ENCODE measurements at regions not wholly inside any gene's neighbourhood (a gene's known extent, or its start where the extent isn't known, plus 50 kb on each side); places are given as distances from the start of the nearest gene placed in this dataset.

DNA sequence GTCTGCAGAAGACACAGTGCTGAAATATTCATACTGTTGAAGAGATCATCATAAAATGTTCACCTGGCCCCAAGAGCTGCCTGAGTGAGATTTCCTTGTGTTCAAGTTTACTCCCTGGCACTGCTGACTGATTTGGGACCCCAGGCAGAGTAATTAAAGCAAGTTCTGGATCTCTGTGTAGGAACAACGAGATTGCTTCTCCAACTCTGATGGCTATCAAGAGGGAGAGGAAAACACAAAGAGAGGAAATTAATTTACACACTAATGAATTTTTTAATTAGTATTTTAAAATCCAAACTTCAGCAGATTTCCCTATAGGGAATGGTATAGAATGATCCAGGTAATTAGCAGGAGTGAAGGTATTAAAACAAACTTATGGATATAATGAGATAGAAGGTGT lies 711.8 kb downstream of the DCDC2C start:
- H3K9me3 ChIP-seq (ENCODE audit: control insufficient read depth, low read length) = no peaks in the 10 kb centered on the region
- no peak overlapping the region for H3K27ac ChIP-seq (ENCODE audit: low read depth, low read length, severe bottlenecking)
- H3K4me3 ChIP-seq (ENCODE audit: extremely low read depth, insufficient read depth, low read length, poor library complexity, severe bottlenecking) = no peak overlapping the region
- no CpG with 5 or more reads among the region's 1 CpG for WGBS, 2 experiments (ENCODE audit: insufficient coverage in 2 of 2)
- no peaks in the 10 kb centered on the region for H3K36me3 ChIP-seq (ENCODE audit: control insufficient read depth, insufficient read depth, low read length)
- H3K4me1 ChIP-seq (ENCODE audit: control insufficient read depth, insufficient read depth, low read length, poor library complexity, severe bottlenecking) = no peaks in the 10 kb centered on the region

DNA sequence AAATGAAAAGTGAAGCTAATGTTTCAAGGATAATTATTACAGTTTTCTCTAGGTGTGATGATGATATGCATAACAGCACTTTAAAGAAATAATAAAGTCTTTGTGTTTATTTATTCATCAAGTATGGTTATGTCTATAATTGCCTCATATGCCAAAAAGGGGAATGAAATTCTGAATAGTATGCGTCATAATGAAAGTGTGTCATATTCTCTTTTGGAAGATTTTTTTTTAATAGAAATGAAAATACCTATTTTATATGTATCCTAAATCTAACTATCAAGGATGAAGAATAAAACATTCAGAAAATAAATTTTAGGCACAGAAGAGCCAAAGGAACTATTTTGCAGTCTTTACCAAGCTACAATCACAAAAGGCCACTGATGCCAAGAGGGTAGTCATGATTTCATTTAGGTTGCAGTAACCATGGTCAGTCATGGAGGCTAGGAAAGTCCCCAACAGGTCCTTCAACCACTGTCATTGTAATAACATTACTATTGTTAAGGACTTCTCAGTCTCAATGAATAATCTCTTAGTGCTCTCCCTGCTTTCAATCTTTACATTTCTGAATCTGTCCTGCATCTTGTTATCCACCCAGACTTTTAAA lies 712.5 kb downstream of the DCDC2C start:
- Histone ChIP-seq H3K27ac (ENCODE audit: low read depth, low read length, severe bottlenecking) (no peak overlapping the region), H3K4me1 (ENCODE audit: control insufficient read depth, insufficient read depth, low read length, poor library complexity, severe bottlenecking) (no peaks in the 10 kb centered on the region), H3K9me3 (ENCODE audit: control insufficient read depth, low read length) (no peaks in the 10 kb centered on the region), H3K36me3 (ENCODE audit: control insufficient read depth, insufficient read depth, low read length) (no peaks in the 10 kb centered on the region), H3K4me3 (ENCODE audit: extremely low read depth, insufficient read depth, low read length, poor library complexity, severe bottlenecking) (no peak overlapping the region)
- WGBS, 2 experiments (ENCODE audit: insufficient coverage in 2 of 2) = no CpG with 5 or more reads among the region's 1 CpG

DNA sequence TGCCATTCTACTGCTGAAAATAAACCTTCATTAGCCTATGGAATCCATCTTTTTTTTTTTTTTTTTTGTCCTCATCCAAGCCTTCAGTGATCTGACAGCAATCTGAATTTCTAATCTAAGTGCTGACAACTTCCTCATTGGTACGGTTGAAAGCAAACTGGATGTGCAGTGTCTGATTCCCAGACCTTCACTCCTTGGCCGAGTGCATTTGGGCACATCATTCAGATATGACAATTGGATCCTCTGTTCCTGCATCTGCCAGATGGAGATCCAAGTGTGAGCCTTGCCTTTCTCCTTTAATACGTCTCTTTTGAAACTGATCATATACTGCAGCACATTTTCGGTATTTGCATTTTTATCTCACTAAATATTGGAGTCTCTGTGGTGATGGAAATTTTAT lies 713.1 kb downstream of the DCDC2C start:
- Histone ChIP-seq H3K4me1 (ENCODE audit: control insufficient read depth, insufficient read depth, low read length, poor library complexity, severe bottlenecking) (no peaks in the 10 kb centered on the region), H3K4me3 (ENCODE audit: extremely low read depth, insufficient read depth, low read length, poor library complexity, severe bottlenecking) (no peak overlapping the region), H3K9me3 (ENCODE audit: control insufficient read depth, low read length) (no peaks in the 10 kb centered on the region), H3K27ac (ENCODE audit: low read depth, low read length, severe bottlenecking) (no peak overlapping the region), H3K36me3 (ENCODE audit: control insufficient read depth, insufficient read depth, low read length) (no peaks in the 10 kb centered on the region)
- 94% methylated on average over 3 of the region's 4 CpGs for WGBS, 2 experiments (ENCODE audit: insufficient coverage in 2 of 2)

DNA sequence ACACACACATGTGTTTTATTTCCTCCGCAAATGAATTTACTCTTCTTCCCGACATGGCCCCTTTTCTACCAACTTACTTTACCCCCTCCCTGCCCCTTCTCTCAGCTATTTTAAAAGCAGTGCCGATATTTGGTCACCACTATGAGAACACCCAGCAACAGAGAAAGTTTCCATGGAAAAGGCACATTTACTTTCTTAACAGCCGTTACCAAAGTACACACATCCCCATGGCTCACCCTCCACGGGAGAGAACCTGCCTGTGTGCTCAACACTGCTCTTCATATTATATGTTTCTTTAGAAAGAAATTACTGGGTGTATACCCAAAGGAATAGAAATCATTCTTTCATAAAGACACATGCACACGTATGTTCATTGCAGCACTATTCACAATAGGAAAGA lies 714.4 kb downstream of the DCDC2C start:
- Histone ChIP-seq H3K27ac (ENCODE audit: low read depth, low read length, severe bottlenecking) (no peak overlapping the region), H3K4me3 (ENCODE audit: extremely low read depth, insufficient read depth, low read length, poor library complexity, severe bottlenecking) (no peak overlapping the region), H3K36me3 (ENCODE audit: control insufficient read depth, insufficient read depth, low read length) (no peaks in the 10 kb centered on the region), H3K4me1 (ENCODE audit: control insufficient read depth, insufficient read depth, low read length, poor library complexity, severe bottlenecking) (no peaks in the 10 kb centered on the region), H3K9me3 (ENCODE audit: control insufficient read depth, low read length) (no peaks in the 10 kb centered on the region)
- WGBS, 2 experiments (ENCODE audit: insufficient coverage in 2 of 2) = 100% methylated on average over 2 to 5 of the region's 6 CpGs

GRCh38 chr2:4420032-4420431 lies 716.7 kb downstream of the DCDC2C start:
- Histone ChIP-seq H3K4me1 (ENCODE audit: control insufficient read depth, insufficient read depth, low read length, poor library complexity, severe bottlenecking) (no peaks in the 10 kb centered on the region), H3K4me3 (ENCODE audit: extremely low read depth, insufficient read depth, low read length, poor library complexity, severe bottlenecking) (no peak overlapping the region), H3K9me3 (ENCODE audit: control insufficient read depth, low read length) (no peaks in the 10 kb centered on the region), H3K36me3 (ENCODE audit: control insufficient read depth, insufficient read depth, low read length) (no peaks in the 10 kb centered on the region), H3K27ac (ENCODE audit: low read depth, low read length, severe bottlenecking) (no peak overlapping the region)
- WGBS, 2 experiments (ENCODE audit: insufficient coverage in 2 of 2) = 37% methylated on average over 2 of the region's 3 CpGs; no CpG with 5 or more reads in 1 of the 2 experiments

DNA sequence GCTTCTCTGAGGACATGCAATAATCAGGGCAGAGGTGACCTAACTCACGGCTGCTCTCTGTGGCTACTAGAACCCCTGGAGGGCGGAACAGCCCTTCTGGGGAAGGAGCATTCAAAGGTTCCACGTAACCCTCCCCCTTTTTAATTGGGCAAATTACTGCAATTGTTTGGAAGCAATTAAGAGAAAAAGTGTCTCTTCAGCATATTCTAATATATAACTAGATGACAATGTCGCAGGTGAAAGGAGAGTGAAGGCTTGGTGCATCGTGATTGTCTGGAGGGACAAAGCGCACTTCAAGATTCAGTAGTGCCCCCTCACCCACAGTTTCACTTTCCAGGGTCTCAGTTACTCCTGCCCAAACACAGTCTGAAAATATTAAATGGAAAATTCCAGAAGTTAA lies 720.8 kb downstream of the DCDC2C start:
- no peaks in the 10 kb centered on the region for H3K9me3 ChIP-seq (ENCODE audit: control insufficient read depth, low read length)
- H3K4me1 ChIP-seq (ENCODE audit: control insufficient read depth, insufficient read depth, low read length, poor library complexity, severe bottlenecking) = no peaks in the 10 kb centered on the region
- H3K36me3 ChIP-seq (ENCODE audit: control insufficient read depth, insufficient read depth, low read length) = no peaks in the 10 kb centered on the region
- 80 to 93% methylated on average over 1 to 5 of the region's 6 CpGs for WGBS, 2 experiments (ENCODE audit: insufficient coverage in 2 of 2)
- no peak overlapping the region for H3K27ac ChIP-seq (ENCODE audit: low read depth, low read length, severe bottlenecking)
- no peak overlapping the region for H3K4me3 ChIP-seq (ENCODE audit: extremely low read depth, insufficient read depth, low read length, poor library complexity, severe bottlenecking)

- WGBS, 2 experiments (ENCODE audit: insufficient coverage in 2 of 2) = 79 to 83% methylated on average over 3 to 4 of the region's 5 CpGs
Measured at GRCh38 chr2:4427083-4427482, 723.7 kb downstream of the DCDC2C start.

GRCh38 chr2:4445821-4446220 lies 742.4 kb downstream of the DCDC2C start:
- Histone ChIP-seq H3K4me1 (ENCODE audit: control insufficient read depth, insufficient read depth, low read length, poor library complexity, severe bottlenecking) (no peaks in the 10 kb centered on the region), H3K9me3 (ENCODE audit: control insufficient read depth, low read length) (no peaks in the 10 kb centered on the region), H3K27ac (ENCODE audit: low read depth, low read length, severe bottlenecking) (no peak overlapping the region), H3K4me3 (ENCODE audit: extremely low read depth, insufficient read depth, low read length, poor library complexity, severe bottlenecking) (no peak overlapping the region), H3K36me3 (ENCODE audit: control insufficient read depth, insufficient read depth, low read length) (no peaks in the 10 kb centered on the region)
- 83 to 88% methylated on average over 2 to 4 of the region's 8 CpGs for WGBS, 2 experiments (ENCODE audit: insufficient coverage in 2 of 2)

More at GRCh38 chr2:4427083-4427482, 723.7 kb downstream of the DCDC2C start:
- Histone ChIP-seq H3K36me3 (ENCODE audit: control insufficient read depth, insufficient read depth, low read length) (no peaks in the 10 kb centered on the region), H3K4me3 (ENCODE audit: extremely low read depth, insufficient read depth, low read length, poor library complexity, severe bottlenecking) (no peak overlapping the region), H3K27ac (ENCODE audit: low read depth, low read length, severe bottlenecking) (no peak overlapping the region), H3K4me1 (ENCODE audit: control insufficient read depth, insufficient read depth, low read length, poor library complexity, severe bottlenecking) (no peaks in the 10 kb centered on the region), H3K9me3 (ENCODE audit: control insufficient read depth, low read length) (no peaks in the 10 kb centered on the region)

DNA sequence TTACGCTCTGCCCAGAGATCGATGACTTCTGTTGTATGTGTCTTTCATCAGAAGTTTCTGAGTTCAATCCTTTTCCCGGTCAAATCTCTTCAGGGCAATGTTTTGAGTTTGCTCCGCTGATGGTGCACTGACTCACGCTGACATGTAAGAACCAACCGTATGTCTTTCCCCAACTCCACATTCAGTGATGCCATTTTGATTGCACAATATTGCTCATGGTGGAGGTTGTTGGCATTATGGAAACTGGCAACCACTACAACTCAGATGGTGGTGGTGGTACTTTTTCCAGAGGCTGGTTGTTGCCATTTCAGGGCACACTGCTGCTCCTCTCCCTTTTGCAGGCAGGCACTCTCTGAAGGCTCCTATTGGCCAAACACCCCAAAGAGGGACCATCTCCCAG lies 751.5 kb downstream of the DCDC2C start:
- no peaks in the 10 kb centered on the region for H3K4me1 ChIP-seq (ENCODE audit: control insufficient read depth, insufficient read depth, low read length, poor library complexity, severe bottlenecking)
- H3K4me3 ChIP-seq (ENCODE audit: extremely low read depth, insufficient read depth, low read length, poor library complexity, severe bottlenecking) = no peak overlapping the region
- no peaks in the 10 kb centered on the region for H3K36me3 ChIP-seq (ENCODE audit: control insufficient read depth, insufficient read depth, low read length)
- 89 to 97% methylated on average over 3 to 4 of the region's 6 CpGs for WGBS, 2 experiments (ENCODE audit: insufficient coverage in 2 of 2)
- H3K9me3 ChIP-seq (ENCODE audit: control insufficient read depth, low read length) = no peaks in the 10 kb centered on the region
- no peak overlapping the region for H3K27ac ChIP-seq (ENCODE audit: low read depth, low read length, severe bottlenecking)

- Histone ChIP-seq H3K9me3 (ENCODE audit: control insufficient read depth, low read length) (no peaks in the 10 kb centered on the region), H3K27ac (ENCODE audit: low read depth, low read length, severe bottlenecking) (no peak overlapping the region), H3K4me3 (ENCODE audit: extremely low read depth, insufficient read depth, low read length, poor library complexity, severe bottlenecking) (no peak overlapping the region), H3K4me1 (ENCODE audit: control insufficient read depth, insufficient read depth, low read length, poor library complexity, severe bottlenecking) (no peaks in the 10 kb centered on the region), H3K36me3 (ENCODE audit: control insufficient read depth, insufficient read depth, low read length) (no peaks in the 10 kb centered on the region)
- 94% methylated on average over 2 of the region's 3 CpGs; no CpG with 5 or more reads in 1 of the 2 experiments for WGBS, 2 experiments (ENCODE audit: insufficient coverage in 2 of 2)
Measured at GRCh38 chr2:4455486-4456155, 752.2 kb downstream of the DCDC2C start.

DNA sequence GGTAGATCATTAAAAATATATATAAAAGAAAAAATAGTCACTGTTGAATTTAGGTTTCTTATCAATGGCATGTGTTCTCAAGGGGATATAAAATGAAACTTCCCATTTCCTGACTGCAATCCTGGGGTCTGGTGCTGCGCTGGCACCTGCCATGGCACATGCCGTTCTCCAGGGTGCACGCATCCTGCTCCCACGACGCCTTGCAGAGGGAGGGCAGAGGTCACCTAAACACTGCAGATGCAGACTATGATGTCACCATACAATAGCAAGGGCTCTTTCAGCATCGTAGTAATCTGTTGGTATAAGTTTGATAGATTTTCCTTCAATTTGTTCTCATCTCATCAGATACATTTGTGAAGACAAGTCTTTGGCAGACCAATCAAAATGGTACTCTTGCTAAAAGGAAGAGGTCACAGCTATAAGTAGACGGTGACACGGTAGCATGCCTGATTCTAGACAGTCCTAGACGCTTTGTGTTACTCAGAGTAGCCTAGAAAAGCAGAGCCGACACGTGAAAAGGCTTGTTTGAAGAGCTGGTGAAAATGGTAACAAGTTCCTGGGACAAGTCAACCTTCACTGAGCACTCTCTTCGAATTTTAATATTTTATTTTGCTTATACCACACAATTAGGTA lies 761.4 kb downstream of the DCDC2C start:
- no peak overlapping the region for H3K4me3 ChIP-seq (ENCODE audit: extremely low read depth, insufficient read depth, low read length, poor library complexity, severe bottlenecking)
- no peaks in the 10 kb centered on the region for H3K36me3 ChIP-seq (ENCODE audit: control insufficient read depth, insufficient read depth, low read length)
- no peaks in the 10 kb centered on the region for H3K9me3 ChIP-seq (ENCODE audit: control insufficient read depth, low read length)
- H3K4me1 ChIP-seq (ENCODE audit: control insufficient read depth, insufficient read depth, low read length, poor library complexity, severe bottlenecking) = no peaks in the 10 kb centered on the region
- WGBS, 2 experiments (ENCODE audit: insufficient coverage in 2 of 2) = 79 to 80% methylated on average over 10 of the region's 12 CpGs
- H3K27ac ChIP-seq (ENCODE audit: low read depth, low read length, severe bottlenecking) = no peak overlapping the region
